Thoracic aorta (tissue), 2 donors: ENCODE measurements at regions not wholly inside any gene's neighbourhood (a gene's known extent, or its start where the extent isn't known, plus 50 kb on each side); places are given as distances from the start of the nearest gene placed in this dataset.

ENCODE experiments used
- ATAC-seq: fragments of 150-250 bp; one replicate; pipeline ENCODE4 v1.8.0; 2017; ENCODE audit warnings: low read depth; ENCODE audit not compliant: insufficient number of reproducible peaks, low FRiP score
- DNase-seq: peaks from one replicate; pipeline ENCODE4 v3.0.0-alpha.2; 2020; ENCODE audit warnings: low spot score
- H3K27ac ChIP-seq, 2 donors: fragments of 200-600 bp; sonication (generic); 1 replicate in 1 of 2; 2 replicates in 1 of 2; pipeline ENCODE4 v1.5.1; 2016; ENCODE audit warnings: mild to moderate bottlenecking in 2 of 2, moderate library complexity in 2 of 2
- H3K27me3 ChIP-seq: fragments of 200-600 bp; sonication (generic); replicated peaks from 2 replicates; pipeline ENCODE4 v1.6.0; 2016; ENCODE audit warnings: mild to moderate bottlenecking; ENCODE audit not compliant: insufficient read depth
- H3K36me3 ChIP-seq: fragments of 200-600 bp; sonication (generic); one replicate; pipeline ENCODE4 v1.5.1; 2016
- H3K4me1 ChIP-seq, 2 donors: fragments of 200-600 bp; sonication (generic); 1 replicate in 1 of 2; 2 replicates in 1 of 2; pipeline versions ENCODE4 v1.5.1 to v1.6.0; 2016; ENCODE audit warnings: low read depth in 2 of 2, mild to moderate bottlenecking in 1 of 2; ENCODE audit not compliant: control insufficient read depth in 1 of 2
- H3K4me3 ChIP-seq: fragments of 200-600 bp; sonication (generic); 2 replicates; pipeline ENCODE4 v1.5.1; 2016; ENCODE audit warnings: mild to moderate bottlenecking
- H3K9me3 ChIP-seq: fragments of 200-600 bp; sonication (generic); 2 replicates; pipeline ENCODE4 v1.5.1; 2016
- CTCF ChIP-seq: fragments of 200-600 bp; sonication (generic); IDR thresholded peaks from one replicate; pipeline ENCODE4 v1.5.1; 2019; ENCODE audit warnings: antibody characterized with exemption

DNA sequence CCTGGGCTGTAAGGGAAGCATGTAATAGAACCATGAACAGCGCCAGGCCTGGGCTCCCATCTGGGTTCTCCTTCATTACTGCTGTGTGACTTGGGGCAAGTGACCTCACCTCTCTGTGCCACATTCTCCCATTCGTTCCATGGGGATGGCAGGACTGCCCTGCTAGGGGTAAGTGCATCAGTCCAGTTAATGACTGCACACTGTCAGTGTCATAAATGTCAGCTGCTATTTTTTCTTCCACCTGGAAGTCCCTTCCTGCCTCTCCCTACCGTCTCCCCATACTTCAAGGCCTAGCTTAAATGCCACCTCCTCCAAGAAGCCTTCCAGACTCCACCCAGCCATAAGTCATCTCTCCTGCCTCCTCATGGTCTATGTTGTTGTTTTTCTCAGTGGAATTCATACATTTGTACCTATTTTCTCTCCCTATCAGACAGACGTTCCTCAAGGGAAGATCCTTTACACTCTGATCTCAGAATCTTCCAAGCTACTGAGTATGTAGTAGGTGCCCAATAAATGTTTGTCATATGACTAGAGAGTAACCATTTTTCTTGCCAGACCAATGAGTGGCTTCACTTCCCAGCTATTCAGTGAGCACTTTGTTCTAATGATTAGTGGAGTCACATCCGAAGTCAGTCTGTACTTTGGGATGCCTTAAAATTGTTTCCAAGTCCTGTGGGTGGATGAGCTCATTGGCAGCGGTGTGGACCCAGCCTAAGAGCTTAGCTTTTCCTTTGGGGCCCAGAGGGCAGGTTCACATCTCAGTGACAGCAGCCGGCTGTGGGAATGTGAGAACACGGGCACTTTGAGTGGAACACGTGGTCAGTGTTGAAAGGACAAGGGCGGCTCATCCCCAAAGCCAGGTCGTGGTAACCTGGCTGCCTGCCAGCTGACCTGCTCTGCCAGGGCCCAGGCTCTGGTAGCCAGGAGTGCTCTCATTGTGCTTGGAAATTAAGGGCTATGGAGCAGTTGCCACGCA, 147.5 kb upstream of the GSE1 start:
- no peaks in the 10 kb centered on the region for H3K36me3 ChIP-seq
- no peaks in the 10 kb centered on the region for H3K27me3 ChIP-seq
- H3K4me1 ChIP-seq, result peaks cover 18 to 27% of the 10 kb centered on the region in 2 donors
- H3K27ac ChIP-seq, result no peak overlapping the region
- H3K4me3 ChIP-seq, result no peak overlapping the region
- no peaks in the 10 kb centered on the region for H3K9me3 ChIP-seq
- ATAC-seq, result no peak
- no peak for DNase-seq
- no peak for TF ChIP-seq CTCF

GRCh38 chr16:85466304-85466700, 146.8 kb upstream of the GSE1 start:
- Histone ChIP-seq H3K4me1 (peaks cover 17 to 21% of the 10 kb centered on the region in 2 donors), H3K36me3 (no peaks in the 10 kb centered on the region), H3K9me3 (no peaks in the 10 kb centered on the region), H3K27me3 (no peaks in the 10 kb centered on the region), H3K4me3 (no peak overlapping the region), H3K27ac (no peak overlapping the region)
- DNase-seq, result no peak
- TF ChIP-seq CTCF, result no peak
- ATAC-seq, result no peak

- Histone ChIP-seq H3K27me3 (no peaks in the 10 kb centered on the region), H3K4me3 (no peak overlapping the region), H3K27ac (no peak overlapping the region), H3K36me3 (no peaks in the 10 kb centered on the region), H3K9me3 (no peaks in the 10 kb centered on the region), H3K4me1 (peaks cover 10 to 15% of the 10 kb centered on the region in 2 donors)
- no peak for DNase-seq
- ATAC-seq, result no peak
- TF ChIP-seq CTCF, result no peak
Observed at GRCh38 chr16:85466989-85467388, 146.1 kb upstream of the GSE1 start.

DNA sequence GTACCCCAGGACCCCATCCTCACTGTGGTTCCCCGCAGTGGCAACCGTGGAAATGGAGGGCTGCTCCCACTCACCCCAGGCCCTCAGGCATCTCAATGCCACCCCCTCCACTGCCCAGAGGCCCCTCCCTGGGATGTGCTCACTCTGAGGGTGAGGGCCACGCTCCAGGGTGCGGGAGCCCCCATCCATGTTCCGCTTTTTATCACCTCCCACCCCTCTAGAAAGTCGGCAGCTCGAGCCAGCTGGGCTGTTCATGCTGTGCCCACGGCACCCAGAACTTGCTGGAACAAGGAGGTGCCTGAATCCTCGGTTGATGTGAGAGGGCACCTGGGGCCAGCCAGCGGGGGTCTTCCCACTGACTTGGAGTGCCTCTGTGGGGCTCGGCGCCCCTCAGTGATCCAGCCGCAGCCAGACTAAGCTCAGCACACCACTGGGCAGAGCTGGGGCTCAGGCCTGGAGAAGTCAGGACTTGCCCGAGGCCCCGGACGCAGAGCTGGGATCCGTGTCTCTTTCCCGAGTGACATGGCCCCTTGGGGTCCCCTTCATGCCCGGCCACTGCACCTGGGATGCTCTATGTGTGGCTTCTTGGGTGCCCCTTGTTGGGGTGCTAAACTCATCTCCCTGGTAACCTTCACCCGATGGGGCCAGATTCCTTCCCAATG, 143.1 kb upstream of the GSE1 start:
- H3K36me3 ChIP-seq, result no peaks in the 10 kb centered on the region
- no peak overlapping the region for H3K4me3 ChIP-seq
- DNase-seq, result no peak
- no peaks in the 10 kb centered on the region for H3K9me3 ChIP-seq
- H3K4me1 ChIP-seq, result peaks cover 0 to 6% of the 10 kb centered on the region in 2 donors
- no peak for TF ChIP-seq CTCF
- H3K27me3 ChIP-seq, result no peaks in the 10 kb centered on the region
- H3K27ac ChIP-seq, result no peak overlapping the region
- no peak for ATAC-seq

- DNase-seq (no peak), ATAC-seq (no peak)
- Histone ChIP-seq H3K27me3 (no peaks in the 10 kb centered on the region), H3K4me1 (peaks cover 0 to 11% of the 10 kb centered on the region in 2 donors), H3K4me3 (no peak overlapping the region), H3K36me3 (no peaks in the 10 kb centered on the region), H3K9me3 (no peaks in the 10 kb centered on the region), H3K27ac (no peak overlapping the region)
- TF ChIP-seq CTCF, result no peak
Observed at GRCh38 chr16:85470873-85471272, 142.2 kb upstream of the GSE1 start.
